K562 (cell line): ENCODE measurements at regions not wholly inside any gene's neighbourhood (a gene's known extent, or its start where the extent isn't known, plus 50 kb on each side); places are given as distances from the start of the nearest gene placed in this dataset.

Experiments
- ATAC-seq: fragments of 200-7000 bp; cut with Tn5 transposase; 3 replicates; pipeline ENCODE4 v1.9.1; 2020; ENCODE audit warnings: moderate library complexity
- BruUV-seq: library from RNA; stranded (reverse); fragments of 400-500 nt; replicated peaks from 2 replicates; lab custom pipeline; 2021; lab: Mats Ljungman, UMichigan
- CTCF ChIA-PET: fragments of 300-600 bp; formaldehyde crosslinking; extraction: SDS; loops from one replicate; lab custom pipeline; 2021; ENCODE audit warnings: low intra/inter-chr PET ratio; lab: Yijun Ruan, JAX
- POLR2A ChIA-PET: fragments of 300-600, 350-650 bp; sonication (Branson Sonifier 250); formaldehyde crosslinking; extraction: SDS; loops from one replicate; lab custom pipeline; 2021; ENCODE audit warnings: antibody characterized with exemption, inconsistent platforms; lab: Yijun Ruan, JAX
- DNase-seq, 4 experiments: peaks; one replicate each; pipeline versions ENCODE4 v3.0.0 to v3.0.0-alpha.2; 2011 to 2018; ENCODE audit warnings: low spot score in 3 of 4, mixed read lengths in 3 of 4; ENCODE audit errors: extremely low read depth in 1 of 4
- FAIRE-seq: peaks from 2 replicates; lab custom pipeline; 2011; peaks lifted over from hg19 to GRCh38; lab: Jason Lieb, UNC
- H2AFZ ChIP-seq: 2 replicates; pipeline ENCODE4 v1.6.0; 2011; ENCODE audit warnings: low read depth, low read length, control low read depth, inconsistent platforms
- H3K27ac ChIP-seq: fragments of 200-600 bp; 3 replicates; pipeline ENCODE4 v1.8.0; 2011; ENCODE audit warnings: low read depth, mild to moderate bottlenecking, control low read depth, inconsistent platforms, low read length, moderate library complexity, mixed read lengths; ENCODE audit errors: extremely low read depth
- H3K27me3 ChIP-seq, 2 experiments: fragments of 300-600 bp in 1 of 2; 2 replicates in 1 of 2; 3 replicates in 1 of 2; pipeline versions ENCODE4 v1.6.0 to v1.8.0; 2011; ENCODE audit warnings: inconsistent platforms in 2 of 2, low read length in 2 of 2, mild to moderate bottlenecking in 1 of 2, mixed read lengths in 1 of 2, moderate library complexity in 1 of 2; ENCODE audit not compliant: control insufficient read depth in 2 of 2, insufficient read depth in 2 of 2
- H3K36me3 ChIP-seq: fragments of 300-600 bp; 3 replicates; pipeline ENCODE4 v1.8.0; 2011; ENCODE audit warnings: mild to moderate bottlenecking, low read length, inconsistent platforms; ENCODE audit not compliant: control insufficient read depth, insufficient read depth
- H3K4me1 ChIP-seq, 2 experiments: fragments of 200-600 bp in 1 of 2; replicated peaks in 1 of 2; 2 replicates in 1 of 2; 3 replicates in 1 of 2; pipeline versions ENCODE4 v1.5.1 to v1.8.0; 2011; ENCODE audit warnings: inconsistent platforms in 2 of 2, low read length in 2 of 2, mild to moderate bottlenecking in 1 of 2, mixed read lengths in 1 of 2, moderate library complexity in 1 of 2; ENCODE audit not compliant: control insufficient read depth in 2 of 2, insufficient read depth in 2 of 2
- H3K4me2 ChIP-seq: 2 replicates; pipeline ENCODE4 v1.6.1; 2011; ENCODE audit warnings: low read length, control low read depth, inconsistent platforms, mixed read lengths; ENCODE audit not compliant: insufficient read depth
- H3K4me3 ChIP-seq: fragments of 200-600 bp; sonication (generic), shearing (Covaris generic); 2 replicates; pipeline ENCODE4 v1.5.1; 2016; ENCODE audit warnings: control low read depth, inconsistent platforms
- H3K79me2 ChIP-seq: fragments of 200-600 bp; 3 replicates; pipeline ENCODE4 v1.8.0; 2011; ENCODE audit warnings: low read length, inconsistent platforms; ENCODE audit not compliant: control insufficient read depth, insufficient read depth
- H3K9ac ChIP-seq, 2 experiments: 2 replicates each; pipeline versions ENCODE4 v1.6.0 to v1.6.1; 2011; ENCODE audit warnings: low read depth in 2 of 2, low read length in 2 of 2, control low read depth in 1 of 2, inconsistent platforms in 1 of 2, mild to moderate bottlenecking in 1 of 2, mixed read lengths in 1 of 2; ENCODE audit not compliant: insufficient read depth in 1 of 2
- H3K9me1 ChIP-seq: one replicate; pipeline ENCODE4 v1.6.0; 2011; ENCODE audit warnings: inconsistent platforms, mild to moderate bottlenecking, low read length, moderate library complexity; ENCODE audit not compliant: control insufficient read depth, insufficient read depth
- H3K9me3 ChIP-seq: replicated peaks from 2 replicates; pipeline ENCODE4 v1.5.1; 2011; ENCODE audit warnings: low read depth, low read length, inconsistent platforms; ENCODE audit not compliant: control insufficient read depth, insufficient read depth
- H4K20me1 ChIP-seq: replicated peaks from 2 replicates; pipeline ENCODE4 v1.6.1; 2011; ENCODE audit warnings: low read length, inconsistent platforms, mixed read lengths; ENCODE audit not compliant: control insufficient read depth, insufficient read depth
- HNRNPK ChIP-seq: fragments of 200-400 bp; formaldehyde crosslinking; IDR thresholded peaks from one replicate; pipeline ENCODE4 v1.6.1; 2018; ENCODE audit warnings: mild to moderate bottlenecking, low read depth, low read length; ENCODE audit not compliant: poor library complexity, severe bottlenecking
- MEF2D ChIP-seq: conservative IDR thresholded peaks from 2 replicates; pipeline ENCODE4 v1.6.1; 2016; ENCODE audit warnings: low read depth, missing genetic modification characterization, missing compliant biosample characterization
- NFXL1 ChIP-seq: fragments of 450-650 bp; formaldehyde crosslinking; IDR thresholded peaks from 2 replicates; pipeline ENCODE4 v1.4.0; 2021; ENCODE audit warnings: mild to moderate bottlenecking
- PTRF ChIP-seq: fragments of 450-650 bp; IDR thresholded peaks from 2 replicates; pipeline ENCODE4 v1.6.1; 2016; ENCODE audit warnings: mild to moderate bottlenecking, missing genetic modification characterization, missing compliant biosample characterization
- RFX5 ChIP-seq: IDR thresholded peaks from 2 replicates; pipeline ENCODE4 v1.6.1; 2011; ENCODE audit warnings: low read depth, mild to moderate bottlenecking, improper control_type of control experiment, low read length
- RHOXF2B ChIP-seq: fragments of 250-450 bp; sonication (Bioruptor Pico); conservative IDR thresholded peaks from 2 replicates; pipeline ENCODE4 v1.5.1; 2021
- SLC30A9 ChIP-seq: fragments of 250-450 bp; sonication (Bioruptor Pico); IDR thresholded peaks from 2 replicates; pipeline ENCODE4 v1.8.0; 2022; ENCODE audit warnings: mild to moderate bottlenecking, moderate library complexity
- SP1 ChIP-seq: sonication (generic); formaldehyde crosslinking; IDR thresholded peaks from 2 replicates; pipeline ENCODE4 v1.8.1; 2022; ENCODE audit warnings: mild to moderate bottlenecking, missing genetic modification reagents
- SRSF9 ChIP-seq: fragments of 200-400 bp; formaldehyde crosslinking; IDR thresholded peaks from 2 replicates; pipeline ENCODE4 v1.6.1; 2017; ENCODE audit warnings: low read depth, low read length, borderline replicate concordance
- VEZF1 ChIP-seq: fragments of 200-800 bp; sonication (Bioruptor generic); IDR thresholded peaks from 2 replicates; pipeline ENCODE4 v1.6.1; 2017; ENCODE audit warnings: missing genetic modification characterization, missing compliant biosample characterization
- WGBS: fragments of 100-300 bp; shearing (Covaris generic); methylation state at CpG from one replicate; pipeline ENCODE4 v1.1.6; 2016; ENCODE audit warnings: low coverage, mixed read lengths; ENCODE audit not compliant: insufficient coverage; ENCODE audit errors: missing lambda C conversion rate; 5-methylcytosine and 5-hydroxymethylcytosine counted together
- in situ Hi-C: fragments of 300-500 bp; cut with MboI; formaldehyde crosslinking; loops from 4 replicates; pipeline ENCODE4 v1.15.0; 2018; ENCODE audit warnings: inconsistent platforms, mixed read lengths
- intact Hi-C: fragments of 100-400 bp; cut with micrococcal nuclease; formaldehyde crosslinking; loops from 2 replicates; pipeline ENCODE4 v1.14.2; 2022
- TF ChIP-seq, protein P1 (sequence below): sonication (generic); IDR thresholded peaks from 2 replicates; pipeline ENCODE4 v1.6.1; 2016

DNA sequence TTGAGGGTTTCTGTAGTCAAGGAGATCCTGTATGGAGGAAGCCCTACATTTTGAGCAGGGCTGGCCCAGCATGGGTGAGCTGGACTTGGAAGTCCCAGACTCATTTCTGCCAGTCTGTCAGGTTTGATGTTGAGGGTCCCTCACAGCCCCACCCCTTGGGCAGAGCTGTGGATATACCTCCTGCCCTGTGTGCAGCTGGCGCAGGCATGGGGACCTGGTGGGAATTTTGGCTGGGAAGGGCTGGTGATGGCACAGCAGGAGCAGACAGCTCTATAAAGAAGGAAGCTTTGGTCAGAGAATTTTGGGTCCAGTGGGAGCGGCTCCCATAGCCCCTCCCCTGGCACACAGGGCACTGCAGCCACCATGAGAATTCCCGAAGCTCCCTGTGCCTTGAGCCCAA lies 482.6 kb downstream of the RPS24 start:
- no peaks in the 10 kb centered on the region for H3K79me2 ChIP-seq
- CTCF ChIA-PET = no interaction called here
- H3K27ac ChIP-seq = no peak overlapping the region

DNA sequence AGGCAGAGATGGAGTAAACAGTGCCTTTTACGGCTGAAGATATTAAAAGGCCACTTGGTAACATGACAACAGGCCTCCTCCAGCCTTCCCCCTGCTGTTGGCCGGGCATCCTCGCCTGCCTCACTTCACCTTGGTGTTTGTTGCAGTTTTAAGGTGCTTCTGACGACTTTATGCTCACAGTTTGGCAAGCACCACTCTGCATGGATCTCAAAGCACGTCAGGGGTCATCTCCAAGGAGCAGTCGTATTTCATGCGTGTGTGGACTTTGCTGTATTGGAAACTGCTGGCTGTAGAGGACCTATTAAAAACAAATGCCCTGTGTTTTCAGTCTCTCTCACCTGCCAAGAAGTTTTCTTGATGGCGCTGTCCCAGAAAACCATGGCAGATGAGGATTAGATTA lies 483.1 kb downstream of the RPS24 start:
- in situ Hi-C loops = no loop called here
- no peak for DNase-seq
- 3% methylated on average over 8 of the region's 8 CpGs for WGBS
- POLR2A ChIA-PET = interaction anchor here (0.6 to 0.8 kb wide), 3 partner anchors 10 to 615 kb away, joined by 3 read pairs; no protein-coding TSS in a partner anchor
- H3K4me2 ChIP-seq = no peak overlapping the region
- no peaks in the 10 kb centered on the region for H3K4me1 ChIP-seq
- H3K27ac ChIP-seq = no peak overlapping the region
- BruUV-seq = no TSS peak
- intact Hi-C loops = no loop called here
- H3K9me3 ChIP-seq = no peaks in the 10 kb centered on the region
- no peak for ATAC-seq
- TF ChIP-seq MEF2D (tag) (no peak), SRSF9 (no peak), NFXL1 (no peak), SP1 (no peak), PTRF (tag) (no peak), RFX5 (no peak), VEZF1 (no peak), HNRNPK (no peak)
- TF ChIP-seq, protein P1, sequence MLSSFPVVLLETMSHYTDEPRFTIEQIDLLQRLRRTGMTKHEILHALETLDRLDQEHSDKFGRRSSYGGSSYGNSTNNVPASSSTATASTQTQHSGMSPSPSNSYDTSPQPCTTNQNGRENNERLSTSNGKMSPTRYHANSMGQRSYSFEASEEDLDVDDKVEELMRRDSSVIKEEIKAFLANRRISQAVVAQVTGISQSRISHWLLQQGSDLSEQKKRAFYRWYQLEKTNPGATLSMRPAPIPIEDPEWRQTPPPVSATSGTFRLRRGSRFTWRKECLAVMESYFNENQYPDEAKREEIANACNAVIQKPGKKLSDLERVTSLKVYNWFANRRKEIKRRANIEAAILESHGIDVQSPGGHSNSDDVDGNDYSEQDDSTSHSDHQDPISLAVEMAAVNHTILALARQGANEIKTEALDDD = no peak
- H4K20me1 ChIP-seq = peaks cover 4% of the 10 kb centered on the region; the same call in 1 of the 2 replicates
- H3K9me1 ChIP-seq = peaks cover 3% of the 10 kb centered on the region
- CTCF ChIA-PET = no interaction called here
- no peaks in the 10 kb centered on the region for H3K36me3 ChIP-seq
- no peaks in the 10 kb centered on the region for H3K79me2 ChIP-seq
- H2AFZ ChIP-seq = no peak overlapping the region
- peaks cover 0 to 3% of the 10 kb centered on the region in 2 experiments; a peak in 2 of 5 replicates for H3K27me3 ChIP-seq
- FAIRE-seq = no peak
- no peak overlapping the region for H3K4me3 ChIP-seq
- H3K9ac ChIP-seq = no peak overlapping the region

More for the DNA sequence above, 482.6 kb downstream of the RPS24 start:
- H3K9me1 ChIP-seq = peaks cover 3% of the 10 kb centered on the region
- WGBS = 2% methylated on average over 3 of the region's 3 CpGs
- TF ChIP-seq SLC30A9 (CRISPR knock-in tag) = no peak
- TF ChIP-seq RHOXF2B = no peak
- H4K20me1 ChIP-seq = peaks cover 4% of the 10 kb centered on the region; the same call in 1 of the 2 replicates
- H2AFZ ChIP-seq = no peak overlapping the region
- peaks cover 0 to 3% of the 10 kb centered on the region in 2 experiments; a peak in 2 of 5 replicates for H3K27me3 ChIP-seq
- H3K4me2 ChIP-seq = no peak overlapping the region
- H3K9ac ChIP-seq = no peak overlapping the region
- H3K4me1 ChIP-seq = no peaks in the 10 kb centered on the region
- in situ Hi-C loops (no loop called here), intact Hi-C loops (no loop called here)
- DNase-seq (no peak), ATAC-seq (no peak), FAIRE-seq (no peak)
- no peak overlapping the region for H3K4me3 ChIP-seq
- BruUV-seq = no TSS peak
- POLR2A ChIA-PET = interaction anchor here (0.6 to 0.8 kb wide), 2 partner anchors 10 to 99 kb away, joined by 3 read pairs; no protein-coding TSS in a partner anchor
- H3K36me3 ChIP-seq = no peaks in the 10 kb centered on the region
- H3K9me3 ChIP-seq = no peaks in the 10 kb centered on the region
